COLO668 (cell line): ENCODE measurements at regions not wholly inside any gene's neighbourhood (a gene's known extent, or its start where the extent isn't known, plus 50 kb on each side); places are given as distances from the start of the nearest gene placed in this dataset.
A peak's percentile ranks its signal among the peaks of the same experiment; 100 is the strongest.

ENCODE experiments used
- DNase-seq: peaks from one replicate; lab custom pipeline; 2025; ENCODE audit not compliant: unreplicated experiment; lab: John Stamatoyannopoulos, UW

DNA sequence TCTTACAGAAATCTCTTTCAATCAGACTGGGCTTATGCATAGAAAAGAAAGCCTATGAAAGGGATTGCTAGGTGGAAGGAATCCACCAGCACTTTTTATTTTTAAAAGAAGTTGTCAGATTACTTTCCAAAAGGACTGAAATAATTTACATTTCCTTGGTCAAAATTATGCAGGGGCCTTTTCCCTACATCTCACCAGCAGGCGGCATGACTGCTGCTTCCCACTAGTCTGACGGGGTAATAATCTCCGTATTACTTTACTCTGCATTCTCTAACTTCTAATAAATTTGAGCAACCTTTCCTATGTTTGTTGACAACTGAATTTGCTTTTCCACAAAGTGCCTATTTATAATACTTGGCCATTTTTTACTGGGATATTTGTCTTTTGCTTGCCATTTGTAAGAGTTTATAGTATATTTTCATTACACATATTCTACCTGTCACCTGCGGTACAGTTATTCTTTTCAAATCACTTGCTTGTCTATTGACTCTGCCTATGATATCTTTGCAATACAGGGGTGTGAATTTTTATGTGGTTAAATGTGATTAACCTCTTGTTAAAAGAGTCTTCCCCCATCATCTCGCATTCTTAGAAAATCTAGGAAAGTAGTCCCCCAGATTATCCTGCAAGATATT, 51.9 kb upstream of the USP47 start:
- DNase-seq = no peak

DNA sequence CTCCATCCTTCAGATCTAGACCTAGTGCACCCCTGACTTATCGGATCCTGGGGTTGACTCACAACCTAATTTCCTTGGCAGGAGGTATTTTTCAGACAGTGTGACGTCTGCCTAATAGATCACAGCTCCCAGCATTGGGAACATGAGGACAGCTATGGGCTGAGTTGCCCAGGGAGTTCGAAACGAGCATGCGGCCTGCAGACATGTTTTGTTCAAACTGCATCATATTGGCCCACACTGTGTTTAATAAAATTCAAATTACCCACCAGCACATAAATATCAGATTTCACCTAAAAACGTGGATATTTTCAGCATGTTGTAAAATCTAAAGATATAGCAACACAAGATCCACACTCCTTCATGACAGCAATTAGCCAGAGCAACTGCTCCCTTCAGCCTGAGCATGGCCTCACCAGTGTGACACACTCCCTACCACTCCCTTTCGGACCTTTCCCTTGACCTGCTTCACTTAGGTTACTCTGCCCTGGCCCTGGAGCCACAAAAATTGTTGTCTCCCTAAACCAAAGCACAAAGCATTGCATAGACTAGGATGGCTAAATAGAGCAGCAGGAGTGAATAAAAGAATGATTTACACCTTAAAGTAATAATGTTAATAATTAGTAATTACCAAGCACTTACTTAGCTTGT, 53.6 kb upstream of the USP47 start:
- DNase-seq = no peak

DNA sequence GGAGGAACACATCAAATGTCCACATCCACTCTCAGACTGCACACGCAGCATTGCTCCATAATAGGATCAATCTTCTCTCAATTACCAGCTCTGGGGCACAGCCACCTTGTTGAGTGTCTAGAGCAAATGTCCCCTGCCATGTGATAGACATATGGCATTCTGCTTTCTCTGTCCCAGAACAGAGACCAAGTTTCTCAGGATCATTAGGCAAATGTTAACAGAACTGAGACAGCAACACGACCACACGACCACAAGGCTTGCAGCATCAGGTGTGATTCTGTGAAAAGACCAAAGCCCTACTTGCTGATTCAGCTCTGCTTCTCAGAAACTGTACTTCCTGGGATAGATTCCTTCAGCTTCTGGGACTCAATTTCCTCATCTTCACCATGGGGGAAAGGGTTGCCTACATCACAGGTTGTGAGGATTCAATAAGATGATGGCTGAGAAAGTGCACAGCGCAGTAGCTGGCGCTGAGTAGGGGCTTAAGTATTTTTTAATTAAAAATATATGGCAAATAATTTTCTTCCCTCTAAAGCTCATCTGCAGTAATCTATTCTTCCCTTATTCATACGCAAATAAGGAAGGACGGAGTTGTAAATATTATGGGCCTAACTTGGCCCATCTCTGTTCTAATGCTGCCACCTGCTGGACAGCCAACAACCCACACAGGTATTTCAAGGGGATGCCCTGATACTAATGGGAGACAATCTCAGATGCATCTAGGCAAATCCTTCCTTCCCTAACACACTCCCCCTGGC, 54.3 kb upstream of the USP47 start:
- DNase-seq = peak; percentile 72

DNA sequence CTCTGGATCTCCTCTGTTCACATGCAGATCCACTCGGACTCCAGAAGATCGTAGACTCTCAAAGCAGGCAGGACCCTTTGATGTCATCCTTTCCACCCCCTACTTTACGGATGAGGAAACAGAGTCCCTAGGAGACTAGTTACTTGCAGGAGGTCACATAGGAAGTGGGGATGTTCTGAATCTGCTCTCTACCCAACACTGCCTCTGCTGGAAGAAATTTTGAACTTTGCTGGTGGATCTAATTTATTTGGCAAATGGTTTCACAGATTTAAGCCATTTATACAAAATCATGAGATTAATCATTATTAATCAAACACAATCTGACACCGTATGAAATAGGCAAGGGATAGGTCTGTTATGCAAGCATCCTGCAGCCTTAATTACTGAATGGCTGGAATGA, 55.0 kb upstream of the USP47 start:
- DNase-seq = no peak

DNA sequence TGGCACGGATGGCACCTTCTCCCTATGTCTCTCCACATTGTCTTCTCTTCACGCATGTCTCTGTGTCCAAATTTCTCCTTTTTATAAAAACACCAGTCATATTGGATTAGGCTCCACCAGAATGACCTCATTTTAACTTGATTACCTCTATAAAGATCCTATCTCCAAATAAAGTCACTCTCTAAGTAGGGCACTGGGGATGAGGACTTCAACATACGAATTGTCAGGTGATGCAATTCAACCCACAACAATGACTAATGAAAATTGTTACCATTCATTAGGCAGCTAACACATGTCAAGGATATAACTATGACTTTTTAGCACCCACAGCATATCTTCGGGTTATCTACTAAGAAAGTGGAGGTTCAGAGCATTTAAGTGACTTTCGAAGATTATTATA, 55.5 kb upstream of the USP47 start:
- no peak for DNase-seq

DNA sequence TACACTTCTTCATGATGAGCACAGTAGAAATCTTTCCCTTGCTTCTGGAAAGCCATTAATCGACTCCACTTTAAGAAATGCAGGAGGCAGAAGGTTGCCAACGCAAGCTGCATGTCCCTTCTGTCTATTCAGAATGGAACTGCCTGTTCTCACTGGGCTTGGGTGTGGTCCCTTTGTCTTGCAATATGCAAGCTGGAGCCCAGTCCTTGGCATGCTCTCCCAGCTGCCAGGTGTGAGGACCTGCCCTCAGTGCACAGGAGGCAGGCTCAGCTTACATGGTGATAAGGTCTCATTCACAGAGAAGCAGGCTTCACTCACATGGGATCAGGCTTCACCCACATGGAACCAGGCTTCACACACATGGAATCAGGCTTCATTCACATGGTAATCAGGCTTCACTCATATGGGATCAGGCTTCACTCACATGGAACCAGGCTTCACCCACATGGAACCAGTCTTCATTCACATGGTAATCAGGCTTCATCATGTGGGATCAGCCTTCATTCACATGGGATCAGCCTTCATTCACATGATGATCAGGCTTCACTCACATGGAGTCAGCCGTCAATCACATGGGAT, 59.2 kb upstream of the USP47 start:
- peak; percentile 84 for DNase-seq

DNA sequence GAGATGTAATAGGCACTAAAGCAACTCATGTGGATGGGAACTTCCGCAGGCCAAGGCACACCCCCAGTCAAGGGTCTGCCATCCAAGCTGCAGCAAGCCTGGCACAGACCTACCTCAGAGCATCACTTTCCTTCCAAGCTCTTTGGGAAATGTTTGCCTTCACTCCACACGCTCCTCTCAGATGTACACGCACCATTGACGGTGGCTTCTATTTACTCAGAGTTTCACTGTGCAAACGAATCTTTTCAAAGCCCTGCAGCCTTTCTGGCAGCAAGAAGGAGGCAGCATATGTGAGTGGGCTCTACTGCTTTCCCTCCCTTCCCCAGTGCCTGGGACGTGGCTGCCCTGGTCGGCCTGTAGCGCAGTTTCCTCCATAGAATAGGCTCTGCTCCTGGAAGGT, 60.9 kb upstream of the USP47 start:
- DNase-seq = peak; percentile 54

DNA sequence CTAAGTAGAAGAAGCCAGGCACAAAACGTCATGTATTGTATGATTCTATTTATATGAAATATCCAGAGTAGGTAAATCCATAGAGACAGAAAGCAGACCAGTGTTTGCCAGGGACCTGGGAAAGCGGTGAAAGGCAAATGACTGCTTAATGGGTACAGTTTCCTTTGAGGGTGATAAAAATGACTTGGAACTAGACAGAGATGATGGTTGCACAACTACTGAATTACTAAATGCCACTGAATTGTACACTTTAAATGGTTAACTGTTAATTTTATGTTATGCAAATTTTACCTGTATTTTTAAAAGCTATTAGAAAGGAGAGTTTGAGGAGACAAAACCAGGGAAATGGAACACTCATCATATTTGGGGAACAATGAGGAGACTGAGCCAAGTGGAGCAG, 61.8 kb upstream of the USP47 start:
- DNase-seq = no peak

DNA sequence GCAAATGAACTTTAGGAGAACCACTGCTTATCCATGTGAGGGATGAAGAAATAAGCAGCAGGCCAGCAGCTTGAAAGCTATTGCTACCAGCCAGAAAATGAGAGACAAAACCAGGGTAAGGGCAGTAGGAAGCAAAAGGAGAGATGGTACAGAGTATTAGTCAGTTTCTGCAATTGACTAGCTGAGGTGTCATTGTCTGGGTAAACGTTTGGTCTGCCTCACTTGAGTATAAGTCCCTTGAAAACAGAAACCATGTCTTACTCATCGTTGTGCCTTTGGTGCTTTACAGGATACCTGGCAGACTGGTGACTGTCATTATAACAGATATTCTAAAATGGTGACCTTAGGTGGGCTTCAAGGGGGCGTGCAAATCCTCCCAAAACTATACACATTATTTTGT, 63.9 kb upstream of the USP47 start:
- no peak for DNase-seq

DNA sequence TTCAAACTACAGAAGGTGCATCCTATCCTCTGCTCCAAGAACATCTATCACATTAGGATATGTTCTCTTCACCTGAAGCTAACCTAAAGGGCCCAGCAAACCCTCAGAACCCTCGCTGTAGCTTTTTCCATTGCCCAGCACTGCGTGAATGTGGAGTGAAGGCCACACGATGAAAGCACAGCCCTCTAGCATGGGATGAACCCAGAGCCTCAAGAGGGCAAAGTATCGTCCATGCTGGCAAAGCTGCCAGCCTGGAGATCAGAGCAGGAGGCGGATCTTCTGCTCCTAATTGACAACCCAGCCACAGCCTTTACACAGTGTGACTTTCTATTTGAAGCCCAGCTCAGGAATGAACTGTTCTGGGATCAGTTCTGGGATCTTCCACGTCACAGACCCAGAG, 65.1 kb upstream of the USP47 start:
- no peak for DNase-seq

DNA sequence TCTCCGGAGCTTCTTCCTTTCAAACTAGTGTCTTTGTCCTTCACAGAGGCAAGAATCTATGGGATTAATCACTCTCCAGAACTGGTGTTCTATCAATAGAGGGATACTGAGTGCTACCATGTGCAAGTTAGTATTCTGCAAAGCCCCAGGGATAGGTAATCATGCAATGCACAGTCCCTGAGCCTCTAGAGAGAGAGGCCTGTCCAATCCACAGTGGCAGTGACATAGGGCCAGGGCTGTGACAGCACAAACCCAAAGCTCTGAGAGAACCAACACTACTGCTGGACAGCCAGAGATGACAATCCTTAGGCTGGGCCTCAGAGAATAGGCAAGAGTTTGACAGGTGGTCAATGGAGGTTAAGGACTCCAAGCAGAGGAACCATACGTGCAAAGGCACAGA, 66.8 kb upstream of the USP47 start:
- no peak for DNase-seq

DNA sequence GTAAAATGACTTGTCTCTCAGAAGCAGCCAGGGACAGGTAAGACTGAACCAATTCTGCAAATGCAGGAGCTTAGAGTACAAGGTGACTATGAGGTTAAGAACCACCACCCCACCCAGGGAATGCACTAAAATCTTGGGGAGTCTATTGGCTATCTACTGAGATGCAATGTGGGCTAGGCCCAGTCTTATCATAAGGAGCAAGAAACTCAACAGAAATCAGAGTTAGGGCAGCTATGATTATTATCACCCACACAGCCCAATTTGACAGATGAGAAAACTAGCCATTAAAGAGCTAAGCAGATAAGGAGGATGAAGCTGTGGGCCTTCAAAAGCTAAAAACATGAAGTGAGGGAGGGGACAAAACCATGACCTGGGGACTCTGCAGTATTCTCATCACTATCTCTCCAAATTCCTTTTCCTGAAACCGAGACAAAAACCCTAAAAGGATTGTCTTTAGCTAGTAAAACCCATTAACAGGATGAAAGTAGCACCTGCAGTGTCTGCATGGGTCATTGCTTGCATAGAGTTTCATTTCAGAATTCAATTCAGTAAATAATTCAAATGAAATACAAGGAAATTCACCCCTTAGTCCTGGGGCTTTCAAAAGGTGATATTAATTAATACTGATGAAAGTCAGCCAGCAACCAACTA, 68.8 kb upstream of the USP47 start:
- DNase-seq = no peak

DNA sequence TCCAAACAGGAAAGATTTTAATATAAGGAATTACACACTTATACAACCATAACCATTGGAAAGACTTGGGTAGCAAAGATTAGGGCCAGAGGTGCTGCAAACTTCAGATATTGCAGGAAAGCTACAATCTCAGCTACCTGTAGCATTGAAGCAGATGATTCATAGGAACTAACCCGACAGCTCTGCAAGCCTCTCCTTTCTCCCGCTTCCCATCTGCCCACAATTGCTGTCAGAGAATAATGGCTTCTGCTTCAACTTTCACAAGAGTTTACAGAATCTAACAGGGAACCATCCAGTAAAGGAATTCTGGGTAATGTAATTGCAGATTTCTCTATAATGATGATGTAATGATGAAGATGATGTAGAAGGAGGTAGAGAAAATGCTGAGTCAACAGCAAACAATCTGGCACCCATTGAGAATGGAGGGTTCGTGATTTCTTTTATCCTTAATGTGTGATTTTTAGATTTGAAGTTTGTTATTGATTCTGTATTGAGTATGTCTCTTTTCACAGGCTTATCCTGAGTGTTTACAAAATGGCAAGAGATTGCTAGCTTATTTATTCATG, 70.8 kb upstream of the USP47 start:
- no peak for DNase-seq

DNA sequence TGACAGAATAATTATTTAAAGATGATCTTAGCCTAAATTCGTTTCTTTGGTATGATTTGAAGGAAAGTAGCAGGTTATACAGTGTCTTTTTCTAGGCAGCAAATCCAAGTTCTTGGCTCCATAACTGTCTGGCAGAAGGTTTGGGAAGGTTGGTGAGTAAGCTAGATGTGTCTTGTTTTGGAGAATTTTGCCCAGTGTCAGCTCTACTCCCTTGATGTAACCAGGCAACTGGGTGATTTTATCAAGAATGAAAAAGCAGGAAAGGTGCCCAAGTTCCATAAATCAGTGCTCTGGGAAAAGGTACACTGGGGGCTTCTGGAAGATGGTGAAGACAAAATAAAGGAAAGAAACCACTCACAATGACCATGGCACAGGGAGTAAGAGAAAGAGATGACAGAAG, 71.5 kb upstream of the USP47 start:
- no peak for DNase-seq

DNA sequence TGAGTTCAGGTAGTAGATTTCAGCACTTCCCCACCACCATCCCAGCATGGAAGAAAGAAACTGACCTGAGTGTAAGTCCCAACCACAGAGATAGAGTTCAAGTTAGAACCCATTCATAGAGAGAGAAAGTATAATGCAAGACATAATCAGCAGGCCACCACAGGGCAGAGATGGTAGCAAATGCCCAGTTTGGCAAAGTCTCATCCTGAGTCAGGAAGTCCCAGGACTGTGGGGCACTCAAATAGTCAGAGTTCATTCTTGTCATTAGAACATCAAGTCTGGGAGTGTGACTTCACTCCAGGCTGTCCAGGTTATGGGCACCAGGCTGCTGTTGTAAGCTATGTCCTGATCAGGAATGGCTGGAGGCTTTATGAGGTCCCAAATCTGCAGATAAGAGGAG, 72.0 kb upstream of the USP47 start:
- DNase-seq = no peak

DNA sequence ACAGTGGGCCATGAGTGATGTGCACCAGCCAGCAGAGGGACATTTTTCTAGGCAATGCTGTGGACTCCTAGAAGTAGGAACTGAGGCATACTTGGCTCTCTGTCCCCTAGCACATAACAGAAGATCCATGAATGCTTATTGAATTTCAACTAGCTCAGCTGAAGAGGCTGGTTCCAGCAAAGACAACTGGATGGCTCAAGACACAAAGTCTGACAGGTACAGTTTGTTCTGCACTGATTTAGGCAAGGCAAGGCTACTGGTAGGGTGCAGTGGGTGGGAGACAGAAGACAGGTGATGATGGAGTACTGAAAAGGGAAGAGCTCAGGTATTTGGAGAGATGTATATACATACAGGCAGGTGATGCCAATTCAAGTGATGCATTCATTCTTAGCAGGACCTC, 72.4 kb upstream of the USP47 start:
- DNase-seq = no peak

DNA sequence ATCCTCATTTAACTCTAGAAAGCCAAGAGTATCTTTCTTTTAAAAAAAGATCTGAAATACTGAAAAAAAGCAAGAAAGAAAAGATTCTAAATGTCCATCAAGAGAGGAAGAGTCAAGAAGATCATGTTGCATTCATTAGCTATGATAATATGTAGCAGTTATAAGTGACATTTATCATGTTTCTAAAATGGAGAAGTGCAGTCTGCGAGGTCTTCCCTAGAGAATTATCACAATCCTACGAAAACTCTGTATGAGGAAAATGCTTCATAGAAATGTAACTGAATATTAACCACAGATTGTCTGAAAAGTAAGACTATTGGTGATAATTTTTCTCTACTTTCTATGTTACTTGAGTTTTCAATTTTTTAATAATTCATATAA, 77.4 kb upstream of the USP47 start:
- DNase-seq = no peak

DNA sequence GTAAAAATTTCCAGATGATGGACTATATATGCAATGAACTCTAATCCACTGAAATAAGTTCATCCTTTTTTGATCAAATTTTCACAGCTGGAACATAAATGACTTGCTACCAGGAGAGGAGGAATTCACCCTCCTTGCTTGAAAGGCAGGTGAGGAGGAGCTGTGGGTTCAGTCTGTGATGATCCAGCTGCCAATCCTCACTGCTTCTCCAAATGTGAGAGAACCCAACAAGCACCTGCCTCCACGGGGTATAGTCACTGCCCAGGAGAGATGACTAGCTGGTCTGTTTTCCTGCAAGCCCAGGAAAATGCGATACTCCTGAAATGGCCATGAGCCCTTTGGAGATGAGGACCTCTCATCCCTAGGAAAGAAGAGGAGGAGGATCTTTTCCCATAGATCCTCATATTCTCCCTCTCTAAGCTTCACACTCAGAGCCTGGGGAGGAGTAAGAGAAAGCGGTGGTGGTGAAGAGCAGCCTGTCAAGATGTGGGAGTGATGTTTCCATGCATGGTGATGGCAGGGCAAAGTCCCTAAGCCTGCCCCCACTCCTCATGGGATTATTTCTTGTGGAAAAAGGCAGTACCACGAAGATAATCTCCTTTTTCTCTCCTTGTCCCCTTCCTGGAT, 77.9 kb upstream of the USP47 start:
- DNase-seq = no peak

DNA sequence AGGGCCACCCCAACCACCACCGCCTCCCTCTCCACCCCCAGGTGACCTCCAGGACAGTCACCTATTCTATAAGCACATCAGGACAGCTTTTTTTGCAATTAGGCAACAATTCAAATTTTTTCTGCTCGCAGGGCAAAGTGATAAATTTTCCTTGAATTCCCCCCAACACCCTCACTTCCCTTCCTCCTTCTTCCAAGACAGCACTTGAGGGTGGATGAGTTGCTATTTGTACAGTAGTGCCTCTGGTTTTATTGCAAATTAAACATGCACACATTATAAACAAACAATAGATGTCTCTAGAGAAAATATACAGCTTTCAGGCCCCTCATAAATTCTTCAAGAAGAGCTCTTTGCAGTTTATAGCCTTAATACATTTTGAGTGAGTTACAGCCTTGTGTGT, 80.9 kb upstream of the USP47 start:
- DNase-seq = no peak

DNA sequence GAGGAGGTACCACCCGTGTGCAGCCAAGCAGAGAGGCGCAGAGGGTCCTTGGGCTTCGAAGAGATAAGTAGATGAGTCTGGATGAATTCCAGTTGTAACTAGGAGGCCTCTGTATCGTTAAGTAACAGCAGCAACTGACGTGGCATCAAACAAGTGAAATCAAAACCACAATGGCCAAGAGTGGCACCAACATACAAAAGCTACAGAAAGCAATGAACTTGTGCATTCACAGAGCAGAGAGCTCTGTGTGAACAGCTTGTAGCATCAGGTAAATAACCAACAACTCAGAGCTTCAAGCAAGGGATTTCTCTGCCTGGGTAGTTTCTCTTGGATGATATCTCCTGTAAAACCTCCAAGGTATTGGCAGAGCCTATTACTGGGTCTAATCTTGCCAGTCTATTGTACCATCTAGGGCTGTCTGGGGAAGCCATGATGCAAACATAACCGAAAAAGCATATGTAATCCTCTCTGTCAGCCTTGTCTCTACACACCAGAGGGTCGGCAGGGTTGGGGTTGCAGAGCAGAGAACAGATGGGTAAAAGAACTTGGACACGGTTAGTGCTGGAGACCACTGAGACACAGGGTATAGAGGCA, 83.1 kb upstream of the USP47 start:
- no peak for DNase-seq

DNA sequence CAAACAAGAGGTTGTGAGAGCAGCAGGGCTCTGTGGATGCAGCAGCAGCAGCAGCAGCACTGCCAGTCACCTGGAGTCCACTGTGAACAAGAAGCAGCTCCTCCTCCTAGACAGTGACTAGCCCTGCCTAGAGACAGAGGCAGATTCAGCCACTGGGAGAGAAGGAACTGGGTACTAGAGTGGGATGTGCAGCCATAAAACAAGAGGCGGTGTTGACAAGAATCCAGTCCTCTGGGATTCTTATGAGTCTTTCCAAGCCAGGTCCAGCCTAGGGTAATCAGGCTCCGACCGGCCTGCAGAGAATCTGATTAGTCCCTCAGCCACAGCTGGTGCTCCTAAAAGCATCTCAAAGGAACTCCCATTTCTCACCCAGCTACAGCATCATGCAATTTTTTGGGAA, 83.9 kb upstream of the USP47 start:
- DNase-seq = no peak
